ENCODE measurements at regions not wholly inside any gene's neighbourhood (a gene's known extent, or its start where the extent isn't known, plus 50 kb on each side); places are given as distances from the start of the nearest gene placed in this dataset.
"Not testable (repeated sequence)": the region's sequence is repeated elsewhere in the genome, so short reads cannot be mapped to it uniquely, and the experiment has no call there.

DNA sequence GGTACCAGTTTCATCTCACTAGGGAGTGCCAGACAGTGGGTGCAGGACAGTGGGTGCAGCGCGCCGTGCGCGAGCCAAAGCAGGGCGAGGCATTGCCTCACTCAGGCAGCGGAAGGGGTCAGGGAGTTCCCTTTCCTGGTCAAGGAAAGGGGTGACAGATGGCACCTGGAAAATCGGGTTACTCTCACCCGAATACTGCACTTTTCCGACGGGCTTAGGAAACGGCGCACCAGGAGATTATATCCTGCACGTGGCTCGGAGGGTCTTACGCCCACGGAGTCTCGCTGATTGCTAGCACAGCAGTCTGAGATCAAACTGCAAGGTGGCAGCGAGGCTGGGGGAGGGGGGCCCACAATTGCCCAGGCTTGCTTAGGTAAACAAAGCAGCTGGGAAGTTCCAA, 152.0 kb upstream of the PCDH11X start:
- not testable (repeated sequence) for H3K36me3 ChIP-seq (ENCODE audit: low read depth); DNase-seq (ENCODE audit: low spot score); H3K27ac ChIP-seq (ENCODE audit: poor library complexity, severe bottlenecking); H3K4me1 ChIP-seq (ENCODE audit: insufficient read depth, poor library complexity, severe bottlenecking); ATAC-seq (ENCODE audit: low read depth); H3K4me3 ChIP-seq (ENCODE audit: severe bottlenecking); H3K9me3 ChIP-seq (ENCODE audit: severe bottlenecking); H3K27me3 ChIP-seq (ENCODE audit: insufficient read depth, poor library complexity, severe bottlenecking)

GRCh38 chrX:91639230-91639629, 139.9 kb upstream of the PCDH11X start:
- H3K36me3 ChIP-seq (ENCODE audit: low read depth); H3K4me3 ChIP-seq (ENCODE audit: severe bottlenecking); H3K9me3 ChIP-seq (ENCODE audit: severe bottlenecking); H3K4me1 ChIP-seq (ENCODE audit: insufficient read depth, poor library complexity, severe bottlenecking); H3K27ac ChIP-seq (ENCODE audit: poor library complexity, severe bottlenecking); H3K27me3 ChIP-seq (ENCODE audit: insufficient read depth, poor library complexity, severe bottlenecking); DNase-seq (ENCODE audit: low spot score): not testable (repeated sequence)
- 0 out of 3 replicates have a peak, but pooled peaks have one; percentile 40 for ATAC-seq (ENCODE audit: low read depth)

All from RWPE2 (cell line).